Smooth muscle cell (in vitro differentiated cells): ENCODE measurements at regions not wholly inside any gene's neighbourhood (a gene's known extent, or its start where the extent isn't known, plus 50 kb on each side); places are given as distances from the start of the nearest gene placed in this dataset.
"Not testable (repeated sequence)": the region's sequence is repeated elsewhere in the genome, so short reads cannot be mapped to it uniquely, and the experiment has no call there.

Source experiments
- DNase-seq: peaks from one replicate; lab custom pipeline; 2025; ENCODE audit not compliant: unreplicated experiment; lab: John Stamatoyannopoulos, UW
- H2AFZ ChIP-seq: fragments of 200-600 bp; sonication (generic); 2 replicates; pipeline ENCODE4 v1.6.0; 2016; ENCODE audit warnings: antibody characterized with exemption, low read depth, mild to moderate bottlenecking
- H3F3A ChIP-seq: fragments of 200-600 bp; sonication (generic); 2 replicates; pipeline ENCODE4 v1.6.0; 2017; ENCODE audit warnings: antibody characterized with exemption, low read depth
- H3K27ac ChIP-seq: fragments of 200-600 bp; sonication (generic); 2 replicates; pipeline ENCODE4 v1.5.1; 2016; ENCODE audit warnings: low read depth, mild to moderate bottlenecking
- H3K27me3 ChIP-seq: fragments of 200-600 bp; sonication (generic); 2 replicates; pipeline ENCODE4 v1.6.1; 2016; ENCODE audit warnings: low read depth, mild to moderate bottlenecking
- H3K36me3 ChIP-seq: fragments of 200-600 bp; sonication (generic); 2 replicates; pipeline ENCODE4 v1.5.1; 2016; ENCODE audit warnings: low read depth
- H3K4me1 ChIP-seq: fragments of 200-600 bp; sonication (generic); 2 replicates; pipeline ENCODE4 v1.5.1; 2016; ENCODE audit warnings: low read depth
- H3K4me2 ChIP-seq: fragments of 200-600 bp; sonication (generic); 2 replicates; pipeline ENCODE4 v1.6.0; 2016; ENCODE audit warnings: mild to moderate bottlenecking
- H3K4me3 ChIP-seq: fragments of 200-600 bp; sonication (generic); 2 replicates; pipeline ENCODE4 v1.5.1; 2016; ENCODE audit warnings: mild to moderate bottlenecking
- H3K79me2 ChIP-seq: fragments of 200-600 bp; sonication (generic); 2 replicates; pipeline ENCODE4 v1.6.0; 2016; ENCODE audit warnings: low read depth, mild to moderate bottlenecking
- H3K9ac ChIP-seq: fragments of 200-600 bp; sonication (generic); 2 replicates; pipeline ENCODE4 v1.6.0; 2016; ENCODE audit warnings: low read depth
- H3K9me3 ChIP-seq: fragments of 200-600 bp; sonication (generic); replicated peaks from 2 replicates; pipeline ENCODE4 v1.5.1; 2016; ENCODE audit warnings: low read depth
- H4K20me1 ChIP-seq: fragments of 200-600 bp; sonication (generic); 2 replicates; pipeline ENCODE4 v1.6.0; 2016; ENCODE audit warnings: low read depth
- WGBS: methylation state at CpG from one replicate; pipeline ENCODE4 v1.1.7; 2016; ENCODE audit warnings: low lambda C conversion rate; 5-methylcytosine and 5-hydroxymethylcytosine counted together
- TF ChIP-seq, protein P1 (sequence below): fragments of 200-600 bp; sonication (generic); IDR thresholded peaks from 2 replicates; pipeline ENCODE4 v1.5.1; 2017; ENCODE audit warnings: borderline replicate concordance, mild to moderate bottlenecking, antibody characterized with exemption; ENCODE audit not compliant: insufficient read depth, poor library complexity, severe bottlenecking

DNA sequence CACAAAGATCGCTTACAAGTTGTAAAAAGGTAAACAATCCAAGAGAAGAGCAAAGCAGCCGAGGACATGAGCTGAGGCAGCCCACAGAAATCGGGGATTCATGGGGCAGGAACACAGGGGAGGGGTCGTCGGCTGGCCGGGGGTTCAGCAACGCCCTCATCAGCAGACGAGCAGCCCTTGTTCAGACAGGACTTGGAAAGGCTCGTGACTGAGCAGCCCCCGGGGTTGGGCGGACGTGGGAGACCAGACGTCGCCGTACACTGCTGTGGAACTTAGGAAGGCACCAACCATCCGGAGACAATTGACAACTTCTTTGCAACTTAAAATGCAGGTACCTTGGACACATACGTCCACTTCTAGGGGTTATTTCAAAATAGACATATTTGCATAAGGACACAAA is 370.5 kb downstream of the BRD1 start:
- no peak overlapping the region for H3K27ac ChIP-seq
- H3K4me3 ChIP-seq, result no peak overlapping the region
- H3K4me2 ChIP-seq, result no peak overlapping the region
- no peaks in the 10 kb centered on the region for H4K20me1 ChIP-seq
- no peak overlapping the region for H3K9ac ChIP-seq
- H3F3A ChIP-seq, result no peaks in the 10 kb centered on the region
- no peaks in the 10 kb centered on the region for H3K36me3 ChIP-seq
- WGBS, result 87% methylated on average over 17 of the region's 17 CpGs
- no peaks in the 10 kb centered on the region for H3K4me1 ChIP-seq
- no peaks in the 10 kb centered on the region for H3K9me3 ChIP-seq
- H2AFZ ChIP-seq, result no peak overlapping the region
- TF ChIP-seq, protein P1, sequence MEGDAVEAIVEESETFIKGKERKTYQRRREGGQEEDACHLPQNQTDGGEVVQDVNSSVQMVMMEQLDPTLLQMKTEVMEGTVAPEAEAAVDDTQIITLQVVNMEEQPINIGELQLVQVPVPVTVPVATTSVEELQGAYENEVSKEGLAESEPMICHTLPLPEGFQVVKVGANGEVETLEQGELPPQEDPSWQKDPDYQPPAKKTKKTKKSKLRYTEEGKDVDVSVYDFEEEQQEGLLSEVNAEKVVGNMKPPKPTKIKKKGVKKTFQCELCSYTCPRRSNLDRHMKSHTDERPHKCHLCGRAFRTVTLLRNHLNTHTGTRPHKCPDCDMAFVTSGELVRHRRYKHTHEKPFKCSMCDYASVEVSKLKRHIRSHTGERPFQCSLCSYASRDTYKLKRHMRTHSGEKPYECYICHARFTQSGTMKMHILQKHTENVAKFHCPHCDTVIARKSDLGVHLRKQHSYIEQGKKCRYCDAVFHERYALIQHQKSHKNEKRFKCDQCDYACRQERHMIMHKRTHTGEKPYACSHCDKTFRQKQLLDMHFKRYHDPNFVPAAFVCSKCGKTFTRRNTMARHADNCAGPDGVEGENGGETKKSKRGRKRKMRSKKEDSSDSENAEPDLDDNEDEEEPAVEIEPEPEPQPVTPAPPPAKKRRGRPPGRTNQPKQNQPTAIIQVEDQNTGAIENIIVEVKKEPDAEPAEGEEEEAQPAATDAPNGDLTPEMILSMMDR, result no peak
- no peak for DNase-seq
- H3K79me2 ChIP-seq, result no peaks in the 10 kb centered on the region
- H3K27me3 ChIP-seq, result peaks cover 11% of the 10 kb centered on the region

DNA sequence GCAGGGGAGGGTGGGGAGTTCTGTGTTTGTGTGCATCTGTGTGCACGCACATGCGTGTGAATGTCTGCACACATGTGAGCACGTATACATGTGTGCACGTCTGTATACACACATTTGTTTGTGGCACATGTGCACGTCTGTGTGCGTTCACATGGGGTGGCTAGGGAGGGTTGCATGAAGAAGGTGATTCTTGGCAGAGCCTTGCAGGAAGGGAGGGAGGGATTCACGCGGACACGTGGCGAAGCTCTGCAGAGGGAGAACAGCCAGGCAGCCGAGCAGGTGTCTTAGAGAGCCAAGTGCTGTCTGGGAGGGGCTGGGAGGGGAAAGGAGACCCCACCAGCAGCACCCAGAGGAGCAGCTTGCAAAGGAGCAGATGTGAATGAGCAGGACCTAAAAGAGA is 372.1 kb downstream of the BRD1 start:
- Histone ChIP-seq H3K36me3 (no peaks in the 10 kb centered on the region), H3K9ac (no peak overlapping the region), H3F3A (no peaks in the 10 kb centered on the region), H3K27ac (no peak overlapping the region), H3K4me2 (no peak overlapping the region), H2AFZ (no peak overlapping the region), H3K9me3 (no peaks in the 10 kb centered on the region), H3K4me1 (peaks cover 7% of the 10 kb centered on the region), H3K4me3 (no peak overlapping the region), H3K79me2 (no peaks in the 10 kb centered on the region), H4K20me1 (no peaks in the 10 kb centered on the region), H3K27me3 (peaks cover 17% of the 10 kb centered on the region)
- TF ChIP-seq, protein P1, result no peak
- DNase-seq, result no peak
- 86% methylated on average over 11 of the region's 11 CpGs for WGBS

DNA sequence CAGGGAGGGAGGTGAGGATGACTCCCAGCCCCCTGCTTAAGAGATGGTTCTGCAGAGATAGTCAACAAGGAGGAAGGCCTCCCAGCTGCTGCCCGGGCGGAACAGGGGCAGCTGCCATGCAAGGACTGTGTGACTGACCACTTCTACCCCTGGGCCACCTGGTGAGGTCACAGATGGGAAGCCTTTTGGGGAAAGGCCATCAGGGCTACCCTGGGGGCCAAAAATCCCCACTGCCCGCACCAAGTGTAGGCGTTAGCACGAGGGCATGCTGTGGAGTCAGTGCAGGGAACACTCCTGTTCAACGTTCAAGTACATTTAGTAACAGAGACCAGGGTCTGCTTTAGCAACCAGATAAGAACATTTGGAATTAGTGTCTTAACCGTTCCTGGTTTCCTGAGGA is 372.9 kb downstream of the BRD1 start:
- H3K27ac ChIP-seq, result no peak overlapping the region
- H3K36me3 ChIP-seq, result no peaks in the 10 kb centered on the region
- H4K20me1 ChIP-seq, result no peaks in the 10 kb centered on the region
- H3K4me2 ChIP-seq, result no peak overlapping the region
- H3K4me1 ChIP-seq, result peaks cover 14% of the 10 kb centered on the region
- no peak overlapping the region for H2AFZ ChIP-seq
- TF ChIP-seq, protein P1, result no peak
- no peak overlapping the region for H3K9ac ChIP-seq
- H3K27me3 ChIP-seq, result peaks cover 22% of the 10 kb centered on the region
- WGBS, result 80% methylated on average over 7 of the region's 7 CpGs
- no peaks in the 10 kb centered on the region for H3K79me2 ChIP-seq
- H3F3A ChIP-seq, result no peaks in the 10 kb centered on the region
- DNase-seq, result no peak
- no peak overlapping the region for H3K4me3 ChIP-seq
- H3K9me3 ChIP-seq, result no peaks in the 10 kb centered on the region

DNA sequence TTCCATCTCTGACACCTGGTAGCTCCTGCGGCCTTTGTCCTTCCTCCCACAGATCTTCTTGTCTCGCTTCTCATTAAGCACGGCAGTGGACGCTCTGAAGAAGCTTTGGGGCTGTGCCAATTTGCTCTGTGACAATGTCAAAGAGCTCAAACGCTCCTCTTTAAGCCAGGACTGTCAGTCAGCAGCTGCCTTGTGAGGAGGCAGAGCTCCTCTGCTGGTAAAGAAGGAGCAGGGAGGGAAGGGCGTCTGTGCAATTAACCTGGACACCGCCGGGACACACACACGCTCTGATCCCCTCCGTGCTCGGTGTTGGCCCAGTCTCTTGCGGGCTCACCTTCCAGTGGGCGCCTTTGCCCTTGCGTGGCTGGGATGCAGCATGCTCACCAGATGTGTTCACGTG is 373.9 kb downstream of the BRD1 start:
- Histone ChIP-seq H3K27ac (no peak overlapping the region), H3K9ac (no peak overlapping the region), H3K4me2 (no peak overlapping the region), H3K9me3 (no peaks in the 10 kb centered on the region), H3K4me1 (peaks cover 19% of the 10 kb centered on the region), H3K27me3 (peaks cover 22% of the 10 kb centered on the region), H3K79me2 (no peaks in the 10 kb centered on the region), H4K20me1 (no peaks in the 10 kb centered on the region), H2AFZ (no peak overlapping the region), H3K36me3 (no peaks in the 10 kb centered on the region), H3F3A (no peaks in the 10 kb centered on the region), H3K4me3 (no peak overlapping the region)
- WGBS, result 94% methylated on average over 15 of the region's 15 CpGs
- TF ChIP-seq, protein P1, result no peak
- DNase-seq, result no peak

DNA sequence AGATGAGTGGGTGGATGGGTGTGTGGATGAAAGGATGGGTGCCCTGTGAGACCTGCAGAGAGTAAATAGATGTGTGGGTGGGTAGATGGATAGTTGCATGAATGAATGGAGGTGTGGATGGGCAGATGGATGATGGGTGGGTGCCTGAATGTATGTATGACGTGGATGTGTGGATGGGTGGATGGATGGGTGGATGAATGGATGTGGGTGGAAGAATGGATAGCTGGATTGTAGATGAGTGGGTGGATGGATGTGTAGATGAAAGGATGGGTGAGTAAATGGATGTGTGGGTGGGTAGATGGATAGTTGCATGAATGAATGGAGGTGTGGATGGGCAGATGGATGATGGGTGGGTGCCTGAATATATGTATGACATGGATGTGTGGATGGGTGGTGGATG is 374.7 kb downstream of the BRD1 start:
- WGBS, result 96% methylated on average over 1 of the region's 1 CpG
- H3K9me3 ChIP-seq, H3F3A ChIP-seq: not testable (repeated sequence)

More for the DNA sequence above, 374.7 kb downstream of the BRD1 start:
- Histone ChIP-seq H3K27me3 (peaks cover 22% of the 10 kb centered on the region), H3K4me1 (peaks cover 19% of the 10 kb centered on the region)
- H3K9ac ChIP-seq, H3K79me2 ChIP-seq, H2AFZ ChIP-seq, H3K4me2 ChIP-seq, H3K27ac ChIP-seq, H3K4me3 ChIP-seq, H4K20me1 ChIP-seq, DNase-seq, H3K36me3 ChIP-seq: not testable (repeated sequence)
